Superior temporal gyrus (tissue), 1 donor: ENCODE measurements at regions not wholly inside any gene's neighbourhood (a gene's known extent, or its start where the extent isn't known, plus 50 kb on each side); places are given as distances from the start of the nearest gene placed in this dataset.
"Not testable (repeated sequence)": the region's sequence is repeated elsewhere in the genome, so short reads cannot be mapped to it uniquely, and the experiment has no call there.

Source experiments
- DNase-seq: peaks from one replicate; pipeline ENCODE4 v3.0.0-alpha.2; 2016; ENCODE audit errors: extremely low spot score

DNA sequence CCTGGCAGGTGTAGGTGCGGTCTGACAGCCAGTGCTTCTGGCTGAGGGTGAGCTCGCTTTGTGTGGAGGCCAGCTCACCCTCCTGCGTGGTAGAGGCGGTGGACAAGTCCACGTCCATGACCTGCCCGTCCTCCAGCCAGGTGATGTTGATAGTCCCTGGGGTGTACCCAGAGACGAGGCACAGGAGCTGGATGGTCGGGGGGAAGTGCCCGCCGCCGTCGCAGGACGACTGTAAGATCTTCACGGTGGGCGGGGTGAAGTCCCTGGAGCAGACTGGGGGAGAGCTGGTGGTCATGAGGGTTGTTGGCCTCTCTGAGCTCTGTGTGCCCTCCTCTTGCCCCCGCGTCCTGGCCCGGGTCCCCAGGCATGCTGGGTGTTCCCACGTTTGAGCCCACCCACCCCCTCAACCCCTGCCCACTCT lies 74.6 kb downstream of the TMEM121 start:
- no peak for DNase-seq

DNA sequence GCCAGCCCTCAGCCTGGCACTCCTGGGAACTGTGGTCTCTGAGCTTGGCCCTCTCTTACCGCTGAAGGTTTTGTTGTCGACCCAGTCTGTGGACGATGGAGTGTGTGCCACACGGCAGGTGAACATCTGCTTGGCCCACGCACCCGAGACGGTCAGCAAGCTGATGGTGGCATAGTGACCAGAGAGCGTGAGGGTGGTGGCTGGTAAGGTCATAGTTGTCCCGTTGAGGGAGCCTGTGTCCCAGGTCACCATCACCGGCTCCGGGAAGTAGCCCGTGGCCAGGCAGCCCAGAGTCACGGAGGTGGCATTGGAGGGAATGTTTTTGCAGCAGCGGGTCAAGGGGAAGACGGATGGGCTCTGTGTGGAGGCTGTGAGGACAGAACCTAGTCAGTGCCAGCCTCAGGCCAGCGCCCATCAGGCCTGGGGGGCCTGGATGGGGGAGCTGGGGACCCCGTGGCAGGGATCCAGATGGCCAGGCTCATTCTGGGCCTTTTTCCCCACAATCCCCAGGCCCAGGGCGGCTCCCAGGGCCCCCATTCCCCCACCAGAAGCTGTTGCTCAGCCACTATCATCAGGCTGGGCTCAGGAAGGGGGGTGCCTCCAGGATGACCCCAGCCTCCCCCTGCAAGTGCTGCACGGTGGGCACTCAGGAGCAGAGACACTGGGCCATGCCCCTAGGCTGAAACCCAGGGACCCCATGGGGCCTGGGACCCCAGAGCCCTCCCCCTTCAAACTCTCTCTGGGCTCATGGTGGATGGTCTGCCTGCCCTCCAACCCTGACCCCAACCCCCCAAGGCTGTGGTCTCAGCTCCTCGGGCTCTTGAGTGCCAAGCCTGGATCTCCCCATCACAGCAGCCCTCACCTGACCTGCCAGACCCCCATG lies 75.2 kb downstream of the TMEM121 start:
- DNase-seq = no peak

DNA sequence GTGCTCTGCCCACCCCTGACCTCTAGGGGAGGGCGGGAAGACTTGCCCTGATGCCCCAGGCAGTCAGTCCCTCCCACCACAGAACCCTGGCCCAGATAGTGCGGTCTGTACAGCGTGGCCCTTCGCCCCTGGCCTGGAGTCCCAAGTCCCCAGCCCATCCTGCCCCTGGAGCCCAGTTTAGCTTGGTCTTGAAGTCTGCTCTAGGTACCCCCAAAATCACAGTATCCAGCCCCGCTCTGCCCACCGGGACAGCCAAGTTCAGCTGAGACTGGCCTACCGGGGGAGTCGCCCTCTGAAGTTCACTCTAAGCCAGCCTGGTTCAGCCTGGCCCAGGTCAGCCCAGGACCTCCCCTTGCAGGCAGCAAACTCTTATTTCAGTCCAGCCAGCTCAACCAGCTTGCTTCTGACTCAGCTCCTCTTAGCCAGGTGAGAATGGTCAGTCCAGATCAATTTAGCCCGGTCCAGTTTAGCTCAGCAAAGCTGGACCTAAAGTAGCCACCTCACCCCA lies 75.9 kb downstream of the TMEM121 start:
- DNase-seq = no peak

DNA sequence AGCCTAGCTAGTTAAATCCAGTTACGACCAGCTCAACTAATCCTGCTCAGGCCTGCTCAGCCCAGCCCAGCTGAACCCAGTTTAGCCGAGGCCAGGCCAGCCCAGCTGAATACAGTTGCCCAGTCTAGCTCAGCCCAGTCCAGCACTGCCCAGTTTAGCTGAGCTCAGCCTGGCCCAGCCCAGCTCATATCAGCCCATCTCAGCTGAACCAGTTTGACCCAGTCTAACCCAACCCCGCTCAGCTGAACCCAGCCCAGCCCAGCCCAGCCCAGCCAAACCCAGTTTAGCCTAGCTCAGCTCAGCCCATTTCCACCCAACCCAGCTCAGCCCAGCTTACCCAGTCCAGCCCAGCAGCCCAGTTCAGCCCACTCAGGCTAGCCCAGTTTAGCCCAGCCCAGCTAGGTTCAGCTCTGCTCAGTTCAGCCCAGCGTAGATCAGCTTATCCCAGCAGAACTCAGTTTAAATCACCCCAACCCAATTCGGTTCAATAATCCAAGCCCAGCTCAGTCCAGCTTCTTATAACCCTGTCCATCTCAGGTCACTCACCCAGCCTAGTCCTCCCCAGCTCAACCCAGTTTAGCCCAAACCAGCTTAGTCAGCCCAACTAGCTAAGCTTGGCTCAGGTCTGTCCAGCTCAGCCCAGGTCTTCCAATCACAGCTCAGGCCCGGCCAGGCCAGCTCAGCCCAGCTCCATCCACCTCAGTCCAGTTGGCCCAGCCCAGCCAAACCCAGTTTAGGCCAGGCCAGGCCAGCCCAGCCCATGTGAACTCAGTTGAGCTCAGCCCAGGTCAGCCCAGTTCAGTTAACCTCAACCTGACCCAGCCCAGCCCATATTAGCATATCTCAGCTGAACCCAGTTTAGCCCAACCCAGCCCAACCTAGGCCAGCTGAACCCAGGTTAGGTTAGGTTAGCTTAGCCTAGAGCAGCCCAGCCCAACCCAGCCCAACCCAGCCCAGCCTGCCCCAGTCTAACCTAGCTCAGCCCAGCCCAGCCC lies 76.7 kb downstream of the TMEM121 start:
- no peak for DNase-seq

DNA sequence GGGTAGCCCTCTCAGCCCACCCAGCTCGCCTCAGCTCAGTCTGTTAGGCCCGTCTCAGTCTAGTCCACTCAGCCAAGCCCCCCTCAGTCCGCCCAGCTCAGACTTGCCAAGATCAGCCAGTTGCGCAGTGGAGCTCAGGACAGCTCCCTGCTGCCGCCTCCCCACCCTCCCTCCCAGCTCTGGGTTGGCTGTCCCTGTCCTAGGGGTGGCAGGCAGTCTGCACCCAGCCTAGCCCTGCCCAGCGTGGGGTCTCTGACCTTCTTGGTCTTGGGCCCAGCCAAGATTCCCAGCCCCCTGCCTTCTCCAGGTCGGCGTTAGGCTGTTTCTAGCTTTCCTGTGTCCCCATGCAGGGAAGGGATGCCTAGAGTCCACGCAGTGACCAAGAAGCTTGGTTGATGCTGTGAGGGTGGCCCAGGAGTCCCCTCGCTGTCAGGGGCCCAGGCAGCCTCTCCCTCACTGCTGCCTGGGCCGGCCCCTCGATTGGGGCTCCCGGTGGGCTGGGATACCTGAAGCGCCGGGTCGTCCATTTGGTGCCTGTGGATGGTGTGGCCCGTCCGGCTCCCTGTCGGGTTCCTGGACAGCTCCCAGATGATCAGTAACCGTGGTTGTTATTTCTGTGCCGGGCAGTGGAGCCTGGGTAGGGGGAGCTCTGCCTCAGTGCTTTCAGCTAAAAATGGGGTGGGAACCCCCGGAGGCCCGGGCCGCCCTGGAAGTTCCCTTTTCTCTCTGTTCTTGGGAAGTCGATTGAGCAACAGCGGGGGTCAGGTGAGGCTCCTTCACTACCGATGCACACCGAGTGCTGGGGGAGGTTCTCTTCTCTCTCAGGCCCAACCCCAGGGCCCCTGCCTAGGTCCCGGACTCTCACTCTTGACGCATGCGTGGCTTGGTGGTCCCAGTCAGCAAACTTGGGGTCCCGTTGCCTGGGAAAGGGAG lies 78.4 kb downstream of the TMEM121 start:
- DNase-seq = not testable (repeated sequence)

DNA sequence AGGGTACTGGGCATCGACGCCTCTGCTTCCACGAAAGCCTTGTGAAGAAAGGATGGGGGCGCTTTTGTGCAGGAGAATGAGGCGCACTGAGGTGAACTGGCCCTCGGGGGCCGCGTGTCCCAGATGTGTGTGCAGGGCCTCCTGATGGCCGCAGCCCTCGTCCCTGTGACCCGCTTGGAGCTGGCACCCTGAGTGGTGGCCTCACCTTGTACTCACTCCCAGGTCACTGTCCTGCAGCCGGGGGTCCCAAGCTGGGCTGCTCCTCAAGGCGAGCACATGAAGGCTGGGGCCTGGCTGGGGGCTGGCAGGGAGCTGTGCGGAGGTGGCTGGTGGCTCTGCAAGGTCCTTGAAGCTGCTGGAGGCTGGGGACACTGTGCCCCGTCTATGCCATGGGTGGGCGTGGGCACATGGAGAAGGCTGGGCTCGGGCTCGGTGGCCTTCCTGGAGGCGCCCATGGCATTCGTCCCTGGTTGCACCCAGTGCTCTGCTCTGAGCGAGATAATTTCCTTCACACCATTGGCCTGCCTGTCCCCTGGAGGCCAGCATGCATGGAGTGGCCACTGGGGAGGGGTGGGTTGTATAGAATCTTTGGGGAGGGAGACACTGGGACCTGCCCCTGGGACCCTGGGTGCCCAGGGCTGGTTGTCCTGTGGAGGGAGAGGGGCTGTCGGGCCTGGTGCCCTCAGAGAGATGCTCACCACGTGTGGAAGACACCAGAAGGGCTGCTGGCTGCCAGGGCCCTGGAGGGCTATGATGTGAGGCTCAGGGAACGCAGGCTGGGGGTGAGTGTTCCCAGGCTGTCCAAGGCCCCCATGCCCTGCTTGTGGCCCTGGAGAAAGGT lies 79.3 kb downstream of the TMEM121 start:
- DNase-seq = no peak

DNA sequence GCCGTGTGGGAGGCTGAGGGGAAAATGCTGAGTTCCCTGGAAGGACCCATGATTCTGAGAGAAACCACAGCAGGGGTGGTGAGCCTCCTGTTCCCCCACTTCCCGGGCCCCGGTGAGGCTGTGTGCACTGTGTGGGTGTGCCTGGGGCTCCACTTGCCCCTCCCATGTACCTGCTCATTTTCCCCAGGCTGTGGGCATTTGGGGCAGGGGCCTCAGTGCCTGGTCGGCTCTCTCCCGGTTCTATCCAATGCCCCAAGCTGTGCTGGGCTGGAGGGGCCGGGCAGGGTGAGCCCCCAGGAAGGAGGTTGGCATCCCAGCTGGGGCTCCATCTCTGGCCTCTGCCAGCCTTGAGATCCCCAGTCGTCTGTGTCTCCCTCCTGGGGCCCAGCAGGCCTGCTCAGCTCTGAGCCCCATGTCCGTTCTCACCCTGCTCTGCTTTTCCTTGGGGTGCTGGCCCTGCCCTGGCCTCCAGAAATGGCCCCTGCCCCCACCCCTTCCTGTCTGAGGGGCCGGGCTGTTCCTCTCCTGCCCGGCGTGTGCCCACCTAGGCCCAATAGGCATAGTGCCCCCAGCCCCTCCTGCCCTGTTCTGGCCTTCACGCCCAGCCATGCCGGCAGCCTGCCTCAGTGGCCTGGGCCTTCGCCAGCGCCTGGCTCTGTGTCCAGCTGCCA lies 80.1 kb downstream of the TMEM121 start:
- DNase-seq = not testable (repeated sequence)

DNA sequence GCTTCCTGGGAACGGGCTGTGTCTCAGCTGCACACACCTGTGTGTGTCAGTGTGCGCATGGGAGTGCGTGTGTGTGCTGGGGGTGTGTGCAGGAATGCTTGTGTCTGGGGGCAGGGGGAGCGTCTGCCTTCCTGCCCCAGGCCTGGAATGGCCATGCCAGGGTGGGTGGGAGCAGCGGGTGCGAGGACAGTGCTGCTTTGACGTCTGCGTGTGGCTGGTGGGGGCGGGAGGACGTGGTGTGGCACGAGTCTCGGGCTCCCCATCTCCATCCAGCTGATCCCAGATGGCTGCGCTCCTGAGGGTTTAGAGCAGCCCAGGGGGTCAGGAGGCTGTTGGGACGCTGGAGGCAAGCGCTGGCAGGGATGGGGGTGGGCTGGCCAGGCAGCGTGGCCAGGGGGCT lies 80.6 kb downstream of the TMEM121 start:
- DNase-seq = not testable (repeated sequence)

DNA sequence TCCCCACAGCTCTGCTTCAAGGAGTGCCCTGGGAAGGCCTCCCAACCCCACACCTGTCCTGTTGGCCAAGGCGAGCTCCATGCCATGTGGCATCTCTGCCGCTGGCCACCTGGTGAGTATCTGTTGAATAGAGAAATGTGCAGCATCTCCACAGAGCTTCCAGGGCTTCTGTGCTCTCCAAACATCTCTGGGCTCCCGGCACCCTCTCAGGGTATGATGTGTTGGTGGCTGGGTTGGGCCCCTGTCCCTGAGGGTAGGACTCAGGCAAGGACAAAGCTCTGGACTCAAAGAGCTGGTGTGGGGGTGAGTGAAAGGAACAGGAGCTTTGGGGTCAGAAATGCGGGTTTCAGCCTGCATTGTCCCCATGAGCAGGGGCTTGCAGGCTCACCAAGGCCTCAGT lies 88.6 kb downstream of the TMEM121 start:
- DNase-seq = not testable (repeated sequence)

DNA sequence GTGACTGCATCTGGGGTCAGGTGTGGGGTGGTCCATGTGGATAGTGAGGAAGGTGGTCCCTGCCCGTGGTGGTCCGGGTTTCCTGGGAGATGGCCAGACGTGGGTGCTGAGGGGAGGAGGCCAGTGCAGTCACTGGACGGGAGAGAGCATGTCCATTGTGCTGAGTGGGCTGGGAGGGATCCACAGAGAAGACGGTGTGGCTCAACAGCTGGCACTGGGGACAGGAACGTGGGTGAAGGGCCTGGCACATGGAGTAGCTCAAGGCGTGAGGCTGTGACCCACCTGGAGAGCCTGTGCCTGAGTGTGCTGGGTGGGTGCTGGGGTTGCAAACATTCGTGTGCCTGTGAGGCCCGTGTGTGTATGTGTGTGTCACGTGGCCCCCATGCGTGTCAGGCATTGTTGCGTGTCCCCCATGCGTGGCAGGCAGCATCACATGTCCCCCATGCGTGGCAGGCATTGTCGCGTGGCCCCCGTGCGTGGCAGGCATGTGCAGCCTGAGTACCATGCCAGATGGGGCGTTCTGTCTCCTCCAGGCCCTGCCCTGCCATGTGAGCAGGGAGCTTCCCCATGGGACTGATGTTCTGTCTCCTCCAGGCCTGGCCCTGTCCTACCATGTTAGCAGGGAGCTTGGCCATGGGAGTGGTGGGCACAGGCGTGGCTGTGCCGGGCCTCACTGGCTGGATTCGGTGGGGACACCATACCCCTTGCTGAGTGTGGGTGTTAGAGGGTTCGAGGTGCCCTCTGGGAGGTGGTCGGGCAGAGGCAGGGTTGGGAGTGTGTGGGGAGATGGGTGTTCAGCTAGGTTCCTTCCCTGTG lies 89.8 kb downstream of the TMEM121 start:
- not testable (repeated sequence) for DNase-seq

DNA sequence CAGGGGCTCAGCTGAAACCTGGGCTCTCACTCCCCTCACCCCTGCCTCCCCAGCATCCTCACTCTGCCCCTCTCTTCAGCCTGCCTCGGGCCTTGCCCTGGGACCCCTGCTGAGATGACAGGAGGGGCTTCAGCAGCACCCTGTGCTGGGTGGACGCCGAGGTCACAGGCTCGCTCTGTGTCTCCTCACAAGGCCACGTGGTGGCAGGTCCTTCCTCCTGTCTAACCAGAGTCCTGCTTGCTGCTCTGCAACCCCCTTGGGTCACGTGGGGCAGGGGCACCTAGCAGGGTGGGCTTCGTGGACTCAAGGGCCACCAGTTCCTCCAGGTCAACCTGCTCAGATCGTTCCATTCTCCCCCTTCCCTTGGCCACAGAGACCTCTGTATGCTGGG lies 90.4 kb downstream of the TMEM121 start:
- no peak for DNase-seq

DNA sequence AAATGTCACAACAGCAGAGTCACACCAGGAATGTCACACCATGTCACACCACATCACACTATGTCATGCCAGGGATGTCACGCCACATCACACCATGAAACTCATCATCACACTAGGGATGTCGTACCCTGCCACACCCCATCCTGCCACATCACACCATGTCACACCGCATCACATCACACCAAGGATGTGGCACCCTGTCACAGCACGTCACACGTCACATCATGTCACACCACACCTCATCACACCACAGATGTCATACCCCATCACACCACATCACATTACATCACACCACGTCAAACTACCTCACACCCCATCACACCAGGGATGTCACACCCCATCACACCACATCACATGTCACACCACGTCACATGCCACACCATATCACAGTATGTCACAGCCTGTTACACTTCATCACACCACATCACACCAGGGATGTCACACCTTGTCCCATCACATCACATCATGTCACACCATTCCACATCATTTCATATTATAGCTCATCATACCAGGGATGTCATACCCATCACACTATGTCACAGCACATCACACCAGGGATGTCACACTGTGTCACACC lies 90.9 kb downstream of the TMEM121 start:
- DNase-seq = no peak

DNA sequence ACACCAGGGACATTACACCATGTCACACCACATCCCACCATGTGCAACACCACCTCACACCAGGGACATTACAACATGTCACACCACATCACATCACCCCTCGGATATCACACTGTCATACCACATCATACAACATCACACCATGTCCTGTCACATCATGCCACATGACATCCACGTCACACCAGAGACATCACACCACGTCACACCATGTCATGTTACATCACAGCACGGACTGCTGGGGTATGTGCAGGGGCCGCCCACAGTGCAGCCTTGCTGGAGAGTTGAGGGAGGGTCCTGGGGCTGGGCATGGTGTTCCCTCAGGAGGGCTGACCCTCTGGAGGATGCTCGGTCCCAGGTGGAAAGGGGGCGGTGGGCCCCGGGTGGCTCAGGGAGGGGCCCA lies 91.4 kb downstream of the TMEM121 start:
- not testable (repeated sequence) for DNase-seq

DNA sequence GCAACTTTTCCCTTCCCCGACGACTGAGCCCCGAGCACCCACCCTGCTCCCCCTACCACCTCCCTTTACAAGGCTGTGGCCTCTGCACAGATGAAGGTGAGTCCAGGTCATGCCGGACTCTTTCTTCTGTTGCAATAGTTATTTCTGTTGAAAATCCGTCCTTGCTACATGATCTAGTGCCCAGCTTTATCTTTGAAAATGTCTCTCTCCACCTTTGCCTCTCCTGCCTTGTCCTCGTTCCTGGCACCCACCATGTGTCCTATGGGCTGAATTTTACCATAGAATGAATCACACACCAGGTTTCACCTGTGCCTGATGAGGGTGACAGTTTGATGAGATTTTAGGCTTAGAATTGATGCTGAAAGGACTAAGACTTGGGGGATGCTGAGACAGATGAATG lies 92.9 kb downstream of the TMEM121 start:
- not testable (repeated sequence) for DNase-seq

DNA sequence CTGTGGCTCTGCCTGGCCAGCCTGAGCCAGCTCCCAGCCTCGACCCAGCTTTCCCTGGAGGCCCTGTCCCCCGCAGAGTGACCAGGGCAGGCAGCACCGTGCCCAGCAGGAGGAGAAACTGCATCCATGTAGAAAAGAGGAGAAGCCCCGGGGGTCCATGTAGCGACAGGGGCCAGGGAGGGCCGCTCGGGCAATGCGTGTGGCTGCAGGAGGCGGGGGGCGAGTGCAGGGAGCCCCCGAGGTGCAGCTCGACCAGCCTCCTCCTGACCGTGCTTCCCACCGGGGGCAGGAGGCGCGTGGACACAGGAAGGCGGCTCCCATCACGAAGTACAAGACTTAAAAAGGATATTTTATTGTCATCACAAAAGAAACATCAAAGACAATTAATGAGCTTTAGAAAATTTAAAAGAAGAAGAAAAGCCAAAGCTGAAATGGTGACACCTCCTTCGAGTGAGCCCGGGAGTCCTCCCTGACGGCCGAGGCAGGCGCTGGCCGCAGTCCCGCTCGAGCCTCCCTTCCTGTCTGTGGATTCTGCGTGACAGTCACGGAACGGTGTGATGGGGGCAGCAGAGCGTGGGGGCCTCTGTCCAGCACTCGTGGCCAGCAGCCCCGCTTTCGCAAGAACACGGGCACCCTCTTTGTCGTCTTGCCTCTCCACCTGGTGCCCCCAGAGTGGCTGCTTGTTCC lies 93.9 kb downstream of the TMEM121 start:
- not testable (repeated sequence) for DNase-seq

DNA sequence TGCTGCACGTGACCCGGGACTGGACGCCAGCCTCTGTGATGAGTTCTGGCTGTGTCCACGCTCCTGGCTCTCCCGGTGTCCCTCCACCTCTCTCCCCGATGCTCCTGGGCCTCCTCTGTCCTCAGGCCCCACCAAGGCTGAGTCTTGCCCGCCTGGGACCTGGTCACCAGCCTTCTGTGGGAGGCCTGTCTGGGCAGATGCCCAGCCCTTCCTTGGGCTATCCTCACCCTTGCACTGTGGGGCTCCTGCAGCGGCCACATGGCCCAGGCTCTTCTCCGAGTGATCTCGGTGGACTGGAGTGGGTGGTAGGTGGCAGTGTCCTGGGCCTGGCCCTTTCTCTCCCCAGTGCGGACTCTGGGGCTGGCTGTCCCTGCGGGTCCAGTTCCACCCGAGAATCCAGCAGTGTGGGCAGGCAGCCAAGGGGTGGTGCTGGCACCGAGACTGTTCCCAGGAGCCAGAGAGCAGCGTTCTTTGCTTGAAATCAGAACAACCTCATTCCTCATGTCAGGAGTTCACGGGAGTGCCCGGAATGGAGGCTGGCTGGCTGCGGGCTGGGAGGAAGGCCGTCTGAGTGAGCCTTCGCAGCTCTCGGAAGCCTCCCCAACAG lies 94.6 kb downstream of the TMEM121 start:
- DNase-seq = not testable (repeated sequence)
